IPS DF 19.7 (cell line): ENCODE measurements at regions not wholly inside any gene's neighbourhood (a gene's known extent, or its start where the extent isn't known, plus 50 kb on each side); places are given as distances from the start of the nearest gene placed in this dataset.
"Not testable (repeated sequence)": the region's sequence is repeated elsewhere in the genome, so short reads cannot be mapped to it uniquely, and the experiment has no call there.

ENCODE experiments used
- DNase-seq: peaks from one replicate; pipeline ENCODE4 v3.0.0-alpha.2; 2013; ENCODE audit warnings: low read depth, low spot score

DNA sequence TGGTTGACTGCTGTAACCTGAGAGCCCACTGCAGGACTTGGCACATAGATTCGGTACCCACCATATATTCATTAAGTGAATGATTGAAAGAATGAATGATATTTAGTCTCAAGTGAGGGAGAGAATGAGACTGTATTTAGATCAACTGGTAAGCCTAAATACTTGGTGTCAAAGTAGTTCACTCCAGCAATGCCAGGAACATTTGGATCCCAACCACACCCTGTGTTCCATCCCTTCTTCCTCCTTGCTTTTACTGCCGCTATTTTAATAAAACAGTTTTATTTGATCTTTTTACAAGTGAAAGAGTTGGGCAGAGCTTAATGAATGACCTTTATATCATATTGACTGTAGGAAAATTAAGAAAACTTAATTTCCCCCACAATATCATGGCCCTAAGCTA, 473.6 kb upstream of the CBLB start:
- no peak for DNase-seq

- DNase-seq = no peak
Measured at GRCh38 chr3:106343811-106344210, 475.0 kb upstream of the CBLB start.

DNA sequence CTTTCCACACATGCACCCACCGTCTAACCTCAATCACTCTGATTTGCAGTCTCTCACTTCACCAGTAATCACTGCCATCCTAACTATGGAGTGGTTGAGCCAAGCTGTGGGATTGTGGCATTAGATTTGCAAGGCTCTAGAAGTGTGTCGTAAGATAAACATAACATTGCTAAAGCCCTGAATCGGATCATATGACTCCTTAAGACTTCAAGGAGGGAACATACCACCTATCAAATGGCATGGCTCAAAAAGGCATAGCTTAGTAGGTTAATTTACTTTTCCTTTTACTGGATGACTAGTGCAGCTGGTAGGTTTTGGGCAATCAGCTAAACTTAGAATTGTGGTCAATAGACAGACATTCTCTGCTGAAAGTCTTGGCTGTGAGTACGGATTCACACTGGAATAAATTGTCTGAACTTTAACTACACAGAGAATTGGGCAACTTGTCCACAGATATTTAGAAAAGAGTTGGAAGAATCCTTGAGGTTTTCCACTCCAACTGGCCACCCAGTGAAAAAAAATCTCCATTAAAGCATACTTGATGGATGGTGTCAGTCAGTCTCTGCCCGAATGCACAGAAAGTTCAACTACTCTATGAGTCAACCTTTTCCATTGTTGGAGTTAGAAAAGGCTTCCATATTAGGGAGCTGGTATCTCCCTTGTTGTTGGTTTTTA, 476.7 kb upstream of the CBLB start:
- DNase-seq = no peak

GRCh38 chr3:106347350-106347749, 478.5 kb upstream of the CBLB start:
- no peak for DNase-seq

DNA sequence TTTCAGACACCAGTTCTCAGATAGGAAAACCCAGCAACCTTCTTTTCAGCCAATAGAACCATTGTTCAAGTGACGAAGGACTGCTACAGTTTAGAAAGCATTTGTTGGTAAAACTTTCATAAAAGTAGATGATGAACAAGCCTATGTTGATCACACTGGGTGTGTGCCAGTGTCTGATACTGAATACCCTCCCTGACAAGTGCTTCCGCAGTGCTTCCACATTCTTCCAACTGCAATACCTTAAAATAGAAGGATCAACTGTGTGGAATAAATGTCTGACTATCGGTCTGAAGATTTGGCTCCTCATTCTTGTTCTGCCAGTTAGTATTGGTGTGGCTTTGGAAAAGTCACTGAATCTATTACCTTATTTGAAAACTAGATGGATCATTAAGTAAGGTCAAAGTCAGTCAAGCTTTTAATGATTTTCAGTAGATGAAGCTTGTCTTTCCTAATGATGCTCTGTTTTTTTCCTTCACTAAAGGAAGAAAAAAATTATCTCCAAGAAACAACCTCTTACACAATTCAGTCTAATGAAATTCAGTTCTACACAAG, 479.4 kb upstream of the CBLB start:
- DNase-seq = no peak

DNA sequence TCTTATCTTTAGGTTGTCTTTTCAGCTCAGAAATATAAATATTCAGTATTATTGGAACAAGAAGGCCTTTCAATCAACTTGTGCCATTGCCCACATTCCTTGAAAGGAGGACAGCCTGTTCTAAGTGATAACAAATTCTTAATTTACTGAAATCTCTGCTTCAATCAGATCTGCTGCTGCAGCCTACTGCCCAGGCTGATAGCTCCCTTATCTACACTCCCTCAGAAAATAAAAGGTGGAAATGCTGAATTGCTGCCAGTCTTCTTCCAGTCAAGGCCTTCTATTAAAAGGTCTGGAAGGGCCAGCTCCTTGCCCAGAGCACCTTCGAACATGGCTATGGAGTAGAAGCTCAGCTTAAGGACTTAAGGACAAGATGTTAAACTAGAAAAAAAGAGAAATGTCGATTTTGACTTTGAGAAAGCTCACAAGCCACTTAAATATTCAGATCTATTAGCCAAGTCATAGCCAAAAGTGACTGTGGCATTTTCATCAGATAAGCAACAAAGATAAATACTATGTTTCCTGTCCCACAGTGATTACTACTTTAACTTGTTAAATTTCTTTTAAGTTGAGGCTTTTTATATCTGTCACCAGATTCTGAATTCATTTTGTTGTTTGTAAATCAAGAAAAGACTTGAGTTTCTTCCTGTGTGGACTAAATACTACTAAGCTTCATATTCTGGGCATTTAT, 480.5 kb upstream of the CBLB start:
- DNase-seq = no peak

GRCh38 chr3:106355873-106356272, 487.1 kb upstream of the CBLB start:
- DNase-seq = no peak

DNA sequence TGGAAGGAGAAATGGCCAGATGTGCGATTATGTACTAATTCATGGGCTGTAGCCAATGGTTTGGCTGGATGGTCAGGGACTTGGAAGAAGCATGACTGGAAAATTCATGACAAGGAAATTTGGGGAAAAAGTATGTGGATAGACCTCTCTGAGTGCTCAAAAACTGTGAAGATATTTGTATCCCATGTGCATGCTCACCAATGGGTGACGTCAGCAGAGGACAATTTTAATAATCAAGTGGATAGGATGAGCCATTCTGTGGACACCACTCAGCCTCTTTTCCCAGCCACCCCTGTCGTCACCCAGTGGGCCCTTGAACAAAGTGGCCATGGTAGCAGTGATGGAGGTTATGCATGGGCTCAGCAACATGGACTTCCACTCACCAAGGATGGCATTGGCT, 490.9 kb upstream of the CBLB start:
- no peak for DNase-seq

DNA sequence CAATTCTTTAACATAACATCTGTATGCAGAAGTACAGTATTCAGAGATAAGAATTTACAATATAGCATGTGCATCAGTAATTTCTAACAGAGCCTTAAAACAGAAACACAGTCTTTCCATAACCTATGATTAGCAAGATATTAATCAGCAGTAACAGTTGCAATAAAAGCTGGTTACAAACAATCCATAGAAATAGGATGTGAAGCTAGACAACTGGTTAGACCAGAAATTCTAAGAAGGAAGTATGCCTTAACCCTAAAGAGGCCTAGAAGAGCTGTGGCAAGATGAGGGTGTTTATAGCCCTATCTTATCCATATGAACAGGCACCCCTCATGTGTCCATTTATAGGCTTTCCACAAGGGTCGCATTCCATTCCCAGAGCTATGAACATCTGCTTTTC, 492.1 kb upstream of the CBLB start:
- not testable (repeated sequence) for DNase-seq

GRCh38 chr3:106364477-106364876, 495.7 kb upstream of the CBLB start:
- no peak for DNase-seq

DNA sequence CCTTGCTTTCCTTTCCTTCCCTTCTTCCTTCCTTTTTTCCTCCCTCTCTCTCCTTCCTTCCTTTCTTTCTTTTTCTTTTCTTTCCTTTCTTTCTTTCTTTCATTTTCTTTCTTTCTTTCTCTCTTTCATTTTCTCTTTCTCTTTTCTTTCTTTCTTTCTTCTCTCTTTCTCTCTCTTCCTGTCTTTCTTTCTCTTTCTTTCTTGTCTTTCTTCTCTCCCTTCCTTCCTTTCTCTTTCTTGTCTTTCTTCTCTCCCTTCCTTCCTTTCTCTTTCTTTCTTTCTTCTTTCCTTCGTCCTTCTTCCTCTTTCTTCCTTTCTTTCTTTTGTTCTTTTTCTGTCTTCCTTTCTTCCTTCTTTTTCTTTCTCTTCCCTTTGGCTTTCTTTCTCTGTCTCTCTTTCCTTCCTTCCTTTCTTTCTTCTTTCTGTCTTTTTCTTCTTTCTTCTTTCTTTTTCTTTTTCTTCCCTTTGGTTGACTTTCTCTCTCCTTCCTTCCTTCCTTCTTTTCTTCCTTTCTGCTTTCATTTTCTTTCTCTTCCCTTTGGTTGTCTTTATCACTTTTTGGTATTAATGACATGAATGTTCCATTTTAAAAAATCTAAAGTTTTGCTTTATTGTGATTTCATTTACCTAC, 496.4 kb upstream of the CBLB start:
- no peak for DNase-seq

GRCh38 chr3:106366352-106366751, 497.5 kb upstream of the CBLB start:
- no peak for DNase-seq

- DNase-seq = no peak
Measured at GRCh38 chr3:106367496-106367895, 498.7 kb upstream of the CBLB start.

- no peak for DNase-seq
Measured at GRCh38 chr3:106371221-106371970, 502.6 kb upstream of the CBLB start.

DNA sequence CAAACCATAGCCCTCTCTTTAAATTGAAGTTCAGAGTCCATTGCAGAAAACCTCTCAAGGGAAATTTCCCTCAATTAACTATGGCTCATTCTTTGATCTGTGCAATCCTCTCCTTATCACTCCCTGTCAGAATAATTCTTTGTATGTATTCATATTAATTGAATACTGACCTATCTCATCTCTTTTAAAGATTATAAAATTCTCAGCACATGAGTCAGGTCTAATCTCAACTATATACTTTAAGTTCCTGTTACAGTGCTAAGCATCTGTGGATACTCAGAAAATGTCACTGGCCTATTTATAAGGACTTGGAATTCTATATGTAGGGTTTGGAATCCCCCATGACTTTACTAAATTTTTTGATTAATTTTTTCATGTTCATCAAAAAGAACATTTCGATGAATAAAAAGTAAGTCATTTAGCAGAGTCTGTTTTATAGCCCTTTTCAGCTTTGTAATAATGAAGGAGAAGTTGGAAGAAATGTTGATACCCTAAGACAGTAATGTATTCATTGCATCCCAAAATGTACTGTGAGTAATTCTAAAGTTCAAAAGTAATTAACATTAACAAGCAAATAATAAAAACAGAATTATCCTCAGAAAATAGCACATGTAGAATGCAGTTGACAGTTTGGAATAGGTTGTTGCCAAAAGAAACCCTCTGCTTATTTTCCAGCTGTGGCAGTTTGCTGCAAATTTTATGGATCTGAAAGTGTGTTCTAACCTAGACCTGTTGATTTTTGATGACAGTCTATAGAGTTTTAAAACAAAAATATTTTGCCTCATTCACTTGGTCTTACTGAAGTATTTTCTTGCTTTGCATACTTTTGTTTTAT, 503.4 kb upstream of the CBLB start:
- DNase-seq = no peak

DNA sequence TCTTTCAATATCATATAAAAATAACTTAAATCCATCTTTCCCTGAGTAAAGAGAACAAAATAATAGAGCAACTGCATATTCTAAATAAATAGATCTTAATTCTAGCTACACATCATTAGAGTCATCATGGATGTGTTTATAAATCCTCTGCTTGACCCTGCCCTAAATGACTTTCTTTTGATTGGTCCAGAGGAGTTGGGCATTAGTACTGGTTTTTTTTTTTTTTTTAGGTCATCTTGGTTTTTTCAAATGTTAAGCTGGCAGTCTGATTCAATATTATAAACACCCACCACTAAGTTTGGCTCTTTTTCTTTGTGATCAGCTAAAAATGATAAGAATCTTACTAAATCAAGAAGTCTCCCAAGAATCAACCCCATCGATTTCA, 504.0 kb upstream of the CBLB start:
- no peak for DNase-seq

GRCh38 chr3:106376016-106376570, 507.3 kb upstream of the CBLB start:
- no peak for DNase-seq

DNA sequence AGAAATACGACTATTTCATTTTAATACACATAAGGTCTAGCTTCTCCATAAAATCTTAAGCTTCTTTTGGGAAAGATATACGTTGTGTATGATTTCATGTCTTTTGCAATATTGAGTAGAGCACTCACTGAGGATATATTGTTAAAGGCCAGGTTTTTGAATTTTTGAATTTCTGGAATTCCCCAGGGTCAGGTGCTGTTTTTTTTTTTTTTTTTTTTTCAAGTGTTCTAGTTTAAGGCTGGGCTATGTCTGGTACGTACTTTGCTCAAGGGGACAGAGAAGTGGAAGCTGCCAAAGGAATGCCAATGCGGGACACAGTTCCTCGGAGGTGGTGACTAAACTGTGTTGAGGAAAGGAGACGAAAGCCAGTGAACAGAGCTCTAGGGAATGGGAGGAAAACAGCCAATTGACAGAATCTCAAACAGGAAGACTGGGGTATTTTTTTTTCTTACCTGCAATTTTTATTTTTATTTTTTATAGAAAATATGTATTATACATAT, 510.5 kb upstream of the CBLB start:
- no peak for DNase-seq

DNA sequence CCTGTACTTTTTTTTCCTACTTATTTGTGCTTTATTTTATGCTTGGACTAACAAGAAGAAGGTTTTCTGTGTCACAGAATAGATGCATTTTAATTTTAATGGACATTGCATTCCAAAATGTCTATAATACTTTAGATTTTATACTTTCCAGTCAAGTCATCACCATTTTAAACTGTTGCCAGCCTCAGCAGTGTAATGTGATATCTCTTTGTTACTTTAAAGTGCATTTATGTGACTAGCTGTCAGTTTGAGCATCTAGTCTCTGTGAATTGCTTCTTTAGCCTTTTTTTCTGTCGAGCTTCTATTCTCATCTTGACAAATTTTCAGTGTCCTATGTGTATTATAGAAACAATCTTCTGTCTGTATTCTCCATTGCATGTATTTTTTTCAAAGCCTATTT, 511.4 kb upstream of the CBLB start:
- no peak for DNase-seq

DNA sequence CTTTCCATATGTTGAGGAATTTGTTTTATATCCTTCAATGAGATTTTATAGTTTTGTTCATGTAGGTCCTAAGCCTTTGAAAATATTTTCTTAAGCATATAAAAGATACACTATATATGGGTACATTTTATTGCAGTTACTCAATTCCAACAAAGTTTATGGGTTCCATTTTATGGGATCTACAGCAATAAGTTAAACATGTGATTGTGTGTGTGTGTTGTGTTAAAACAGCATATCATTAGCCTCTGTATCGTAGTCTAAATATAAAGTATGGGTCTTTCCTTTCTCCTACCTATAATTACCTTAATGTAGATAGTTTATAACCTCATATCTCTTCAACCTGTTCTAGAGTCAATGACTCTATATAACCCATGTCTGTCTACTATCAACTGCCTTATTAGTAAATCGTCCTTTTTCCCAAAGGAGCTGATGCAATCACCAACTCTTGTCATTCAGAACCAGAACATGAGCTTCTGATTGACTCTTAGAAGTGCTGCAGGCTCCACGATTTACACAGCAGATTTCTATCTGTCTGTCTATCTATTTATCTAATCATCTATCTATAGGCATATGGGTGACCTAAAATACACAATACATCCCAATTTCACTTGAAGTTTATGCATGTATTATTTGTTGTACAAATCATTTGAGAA, 512.6 kb upstream of the CBLB start:
- DNase-seq = no peak
